Astrocyte (in vitro differentiated cells and primary cell): ENCODE measurements at regions not wholly inside any gene's neighbourhood (a gene's known extent, or its start where the extent isn't known, plus 50 kb on each side); places are given as distances from the start of the nearest gene placed in this dataset.

Experiments
- DNase-seq: peaks from one replicate; pipeline ENCODE4 v3.0.0-alpha.2; 2010; ENCODE audit warnings: low read depth
- FAIRE-seq: peaks from 2 replicates; lab custom pipeline; 2011; peaks lifted over from hg19 to GRCh38; lab: Jason Lieb, UNC
- H2AFZ ChIP-seq: 2 replicates; pipeline ENCODE4 v1.6.0; 2012; ENCODE audit warnings: low read depth, low read length, inconsistent platforms
- H3K27ac ChIP-seq: 2 replicates; pipeline ENCODE4 v1.5.1; 2011; ENCODE audit warnings: low read depth, low read length, inconsistent platforms
- H3K27me3 ChIP-seq: 2 replicates; pipeline ENCODE4 v1.6.0; 2011; ENCODE audit warnings: low read length, inconsistent platforms; ENCODE audit not compliant: insufficient read depth
- H3K36me3 ChIP-seq: 2 replicates; pipeline ENCODE4 v1.5.1; 2011; ENCODE audit warnings: low read length, inconsistent platforms; ENCODE audit not compliant: insufficient read depth
- H3K4me1 ChIP-seq: 2 replicates; pipeline ENCODE4 v1.5.1; 2011; ENCODE audit warnings: low read length, inconsistent platforms; ENCODE audit not compliant: insufficient read depth
- H3K4me2 ChIP-seq: 2 replicates; pipeline ENCODE4 v1.6.0; 2012; ENCODE audit warnings: low read length, inconsistent platforms
- H3K4me3 ChIP-seq: 2 replicates; pipeline ENCODE4 v1.5.1; 2011; ENCODE audit warnings: low read depth, mild to moderate bottlenecking, low read length, inconsistent platforms; ENCODE audit not compliant: insufficient read depth
- H3K79me2 ChIP-seq: 2 replicates; pipeline ENCODE4 v1.6.0; 2012; ENCODE audit warnings: mild to moderate bottlenecking, low read length, inconsistent platforms; ENCODE audit not compliant: insufficient read depth
- H3K9ac ChIP-seq: 2 replicates; pipeline ENCODE4 v1.6.0; 2012; ENCODE audit warnings: mild to moderate bottlenecking, low read length, inconsistent platforms
- H3K9me3 ChIP-seq: 2 replicates; pipeline ENCODE4 v1.5.1; 2012; ENCODE audit warnings: low read depth, mild to moderate bottlenecking, low read length, inconsistent platforms; ENCODE audit not compliant: insufficient read depth
- H4K20me1 ChIP-seq: 2 replicates; pipeline ENCODE4 v1.6.0; 2012; ENCODE audit warnings: low read length, inconsistent platforms; ENCODE audit not compliant: insufficient read depth
- H3K27ac Mint-ChIP-seq: one replicate; pipeline ENCODE4 v1.8.0; 2021; ENCODE audit warnings: mild to moderate bottlenecking, mixed read lengths; ENCODE audit not compliant: unreplicated experiment
- H3K27me3 Mint-ChIP-seq: one replicate; pipeline ENCODE4 v1.8.0; 2021; ENCODE audit warnings: low read depth, mixed read lengths; ENCODE audit not compliant: unreplicated experiment
- H3K36me3 Mint-ChIP-seq: one replicate; pipeline ENCODE4 v1.8.0; 2021; ENCODE audit warnings: low read depth, mixed read lengths; ENCODE audit not compliant: unreplicated experiment
- H3K4me1 Mint-ChIP-seq: one replicate; pipeline ENCODE4 v1.8.0; 2021; ENCODE audit warnings: low read depth, mixed read lengths; ENCODE audit not compliant: unreplicated experiment
- H3K4me3 Mint-ChIP-seq: one replicate; pipeline ENCODE4 v1.8.0; 2021; ENCODE audit warnings: mild to moderate bottlenecking, moderate library complexity, mixed read lengths; ENCODE audit not compliant: unreplicated experiment
- H3K9me3 Mint-ChIP-seq: one replicate; pipeline ENCODE4 v1.8.0; 2021; ENCODE audit warnings: mild to moderate bottlenecking, mixed read lengths; ENCODE audit not compliant: unreplicated experiment
- CTCF ChIP-seq: IDR thresholded peaks from 2 replicates; pipeline ENCODE4 v1.5.1; 2011; ENCODE audit warnings: low read depth, mild to moderate bottlenecking, inconsistent platforms, low read length, moderate library complexity; ENCODE audit not compliant: insufficient read depth
- EZH2 ChIP-seq: IDR thresholded peaks from 2 replicates; pipeline ENCODE4 v1.6.1; 2012; ENCODE audit warnings: mild to moderate bottlenecking, low read length, inconsistent platforms; ENCODE audit not compliant: insufficient read depth

- Histone ChIP-seq H3K9me3 (no peaks in the 10 kb centered on the region), H4K20me1 (no peaks in the 10 kb centered on the region), H3K4me3 (peak overlapping the region; percentile 4), H3K4me1 (peaks cover 13% of the 10 kb centered on the region), H3K9ac (peak overlapping the region; percentile 70), H3K36me3 (no peaks in the 10 kb centered on the region), H3K4me2 (peak overlapping the region; percentile 73), H3K27me3 (no peaks in the 10 kb centered on the region), H3K79me2 (no peaks in the 10 kb centered on the region), H3K27ac (peak overlapping the region; percentile 84), H2AFZ (peak overlapping the region; percentile 83)
- Mint-ChIP-seq H3K27ac (peak overlapping the region; percentile 100), H3K27me3 (peaks cover 8% of the 10 kb centered on the region), H3K36me3 (no peaks in the 10 kb centered on the region), H3K4me1 (peaks cover 25% of the 10 kb centered on the region), H3K9me3 (no peaks in the 10 kb centered on the region), H3K4me3 (no peak overlapping the region)
- TF ChIP-seq CTCF (no peak), EZH2 (no peak)
- peak; percentile 96 for DNase-seq
- FAIRE-seq = peak; percentile 63
Observed at GRCh38 chr1:117695796-117696490, 90.1 kb downstream of the TENT5C start.

DNA sequence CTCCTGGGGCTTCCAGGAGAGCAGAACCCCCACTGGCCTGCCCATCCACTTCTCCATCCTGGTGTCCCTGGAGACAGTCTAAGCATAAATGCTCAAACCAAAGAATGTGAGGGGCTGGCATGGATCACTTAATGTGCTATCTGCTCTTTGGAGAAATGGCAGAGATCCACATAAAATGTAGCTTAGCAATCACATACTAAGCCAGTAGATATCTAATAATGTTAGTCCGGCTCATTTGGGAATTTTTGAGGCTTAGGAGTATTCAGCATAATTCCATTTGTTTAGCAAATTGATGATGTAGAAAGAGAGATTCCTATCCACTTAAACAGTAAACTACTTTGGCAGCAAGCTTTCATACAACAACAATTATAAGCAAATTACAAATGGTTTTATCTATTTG is 90.7 kb downstream of the TENT5C start:
- no peaks in the 10 kb centered on the region for H3K79me2 ChIP-seq
- H3K27me3 ChIP-seq = no peaks in the 10 kb centered on the region
- no peak overlapping the region for H3K4me3 ChIP-seq
- H3K4me2 ChIP-seq = peak overlapping the region; percentile 73
- no peaks in the 10 kb centered on the region for H4K20me1 ChIP-seq
- H3K4me1 Mint-ChIP-seq = peaks cover 25% of the 10 kb centered on the region
- H3K9ac ChIP-seq = peak overlapping the region; percentile 70
- H2AFZ ChIP-seq = peak overlapping the region; percentile 83
- peak overlapping the region; percentile 84 for H3K27ac ChIP-seq
- TF ChIP-seq EZH2 (no peak), CTCF (no peak)
- no peak overlapping the region for H3K4me3 Mint-ChIP-seq
- H3K9me3 ChIP-seq = no peaks in the 10 kb centered on the region
- H3K36me3 ChIP-seq = no peaks in the 10 kb centered on the region
- H3K9me3 Mint-ChIP-seq = no peaks in the 10 kb centered on the region
- H3K27me3 Mint-ChIP-seq = peaks cover 5% of the 10 kb centered on the region
- DNase-seq (peak; percentile 86), FAIRE-seq (peak; percentile 29)
- H3K4me1 ChIP-seq = peaks cover 13% of the 10 kb centered on the region
- no peaks in the 10 kb centered on the region for H3K36me3 Mint-ChIP-seq
- peak overlapping the region; percentile 100 for H3K27ac Mint-ChIP-seq

GRCh38 chr1:117697220-117697781 is 91.5 kb downstream of the TENT5C start:
- peak overlapping the region; percentile 84 for H3K27ac ChIP-seq
- no peak overlapping the region for H3K9ac ChIP-seq
- Mint-ChIP-seq H3K36me3 (no peaks in the 10 kb centered on the region), H3K4me3 (no peak overlapping the region), H3K27ac (peak overlapping the region; percentile 84), H3K4me1 (peaks cover 25% of the 10 kb centered on the region), H3K27me3 (peaks cover 2% of the 10 kb centered on the region), H3K9me3 (no peaks in the 10 kb centered on the region)
- no peaks in the 10 kb centered on the region for H3K36me3 ChIP-seq
- H2AFZ ChIP-seq = no peak overlapping the region
- no peaks in the 10 kb centered on the region for H3K9me3 ChIP-seq
- FAIRE-seq = no peak
- peaks cover 13% of the 10 kb centered on the region for H3K4me1 ChIP-seq
- H3K4me2 ChIP-seq = no peak overlapping the region
- no peaks in the 10 kb centered on the region for H3K27me3 ChIP-seq
- no peak overlapping the region for H3K4me3 ChIP-seq
- H3K79me2 ChIP-seq = no peaks in the 10 kb centered on the region
- DNase-seq = peak; percentile 24
- H4K20me1 ChIP-seq = no peaks in the 10 kb centered on the region
- TF ChIP-seq CTCF = no peak
- TF ChIP-seq EZH2 = no peak
